ENCODE measurements at regions not wholly inside any gene's neighbourhood (a gene's known extent, or its start where the extent isn't known, plus 50 kb on each side); places are given as distances from the start of the nearest gene placed in this dataset.
"Not testable (repeated sequence)": the region's sequence is repeated elsewhere in the genome, so short reads cannot be mapped to it uniquely, and the experiment has no call there.

GRCh38 chr1:83239568-83239967, 759.4 kb downstream of the TTLL7 start:
- not testable (repeated sequence) for DNase-seq (ENCODE audit: low read depth)

- not testable (repeated sequence) for DNase-seq (ENCODE audit: low read depth)
Observed at GRCh38 chr1:83238654-83239053, 760.3 kb downstream of the TTLL7 start.

DNA sequence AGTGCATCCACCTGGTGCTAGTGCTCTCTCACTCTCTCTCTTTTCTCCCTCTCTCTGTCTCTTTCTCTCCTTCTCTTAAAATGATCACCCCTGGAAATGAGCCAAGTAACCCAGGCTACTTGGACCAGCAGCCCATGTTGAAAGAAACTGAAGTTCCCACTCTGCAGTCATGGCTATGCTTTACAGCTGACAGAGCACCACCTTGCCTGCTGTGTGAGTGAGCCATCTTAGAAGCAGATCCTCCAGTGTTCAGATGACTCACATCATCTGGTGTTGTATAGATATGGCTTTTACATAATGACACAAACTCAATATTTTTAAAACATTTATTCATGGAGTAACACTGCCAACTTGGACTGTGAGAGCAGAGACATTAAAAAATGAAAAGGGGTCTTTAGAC, 779.1 kb downstream of the TTLL7 start:
- DNase-seq (ENCODE audit: low read depth), result not testable (repeated sequence)

GRCh38 chr1:83218036-83218716, 780.8 kb downstream of the TTLL7 start:
- DNase-seq (ENCODE audit: low read depth), result not testable (repeated sequence)

- DNase-seq (ENCODE audit: low read depth), result not testable (repeated sequence)
Observed at GRCh38 chr1:83214317-83214716, 784.6 kb downstream of the TTLL7 start.

DNA sequence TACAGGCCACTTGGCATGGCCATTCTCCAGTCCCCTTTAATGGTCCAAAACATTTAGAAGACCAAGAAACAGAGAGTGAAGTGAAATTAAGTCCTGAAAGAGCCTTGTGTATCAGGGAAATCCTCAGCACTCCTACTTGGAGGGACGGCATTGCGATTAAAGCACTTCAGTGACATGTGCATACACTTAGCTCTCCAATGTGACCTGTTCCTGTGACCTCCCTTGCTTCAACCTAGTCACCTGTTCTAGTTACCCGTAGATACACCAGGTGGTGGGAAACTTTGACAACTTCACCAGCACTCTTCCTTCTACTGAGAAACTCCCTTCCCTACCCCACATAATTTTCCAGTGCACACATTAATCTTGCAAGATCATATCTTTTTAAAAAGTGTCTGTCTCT, 785.3 kb downstream of the TTLL7 start:
- DNase-seq (ENCODE audit: low read depth), result not testable (repeated sequence)

DNA sequence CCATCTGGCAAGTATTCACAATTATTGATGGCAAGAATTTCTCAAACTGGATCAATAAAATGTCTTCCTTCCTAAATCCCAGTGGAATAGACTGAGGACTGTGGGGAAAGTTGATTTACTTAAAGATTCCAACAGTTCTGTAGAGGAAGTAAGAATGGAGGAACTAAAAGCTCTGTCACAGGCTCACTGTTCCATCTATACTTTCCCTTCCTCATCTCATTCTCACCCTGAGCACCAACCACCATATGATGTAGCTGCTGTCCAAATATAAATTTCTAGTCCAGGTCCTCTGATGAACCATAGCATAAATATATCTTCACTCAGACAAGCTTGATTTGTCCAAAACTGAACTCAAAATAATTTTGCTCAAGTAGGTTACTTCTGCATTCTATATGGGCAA, 786.9 kb downstream of the TTLL7 start:
- DNase-seq (ENCODE audit: low read depth), result not testable (repeated sequence)

GRCh38 chr1:83208540-83208939, 790.4 kb downstream of the TTLL7 start:
- DNase-seq (ENCODE audit: low read depth), result not testable (repeated sequence)

GRCh38 chr1:83194610-83195009, 804.3 kb downstream of the TTLL7 start:
- DNase-seq (ENCODE audit: low read depth), result not testable (repeated sequence)

DNA sequence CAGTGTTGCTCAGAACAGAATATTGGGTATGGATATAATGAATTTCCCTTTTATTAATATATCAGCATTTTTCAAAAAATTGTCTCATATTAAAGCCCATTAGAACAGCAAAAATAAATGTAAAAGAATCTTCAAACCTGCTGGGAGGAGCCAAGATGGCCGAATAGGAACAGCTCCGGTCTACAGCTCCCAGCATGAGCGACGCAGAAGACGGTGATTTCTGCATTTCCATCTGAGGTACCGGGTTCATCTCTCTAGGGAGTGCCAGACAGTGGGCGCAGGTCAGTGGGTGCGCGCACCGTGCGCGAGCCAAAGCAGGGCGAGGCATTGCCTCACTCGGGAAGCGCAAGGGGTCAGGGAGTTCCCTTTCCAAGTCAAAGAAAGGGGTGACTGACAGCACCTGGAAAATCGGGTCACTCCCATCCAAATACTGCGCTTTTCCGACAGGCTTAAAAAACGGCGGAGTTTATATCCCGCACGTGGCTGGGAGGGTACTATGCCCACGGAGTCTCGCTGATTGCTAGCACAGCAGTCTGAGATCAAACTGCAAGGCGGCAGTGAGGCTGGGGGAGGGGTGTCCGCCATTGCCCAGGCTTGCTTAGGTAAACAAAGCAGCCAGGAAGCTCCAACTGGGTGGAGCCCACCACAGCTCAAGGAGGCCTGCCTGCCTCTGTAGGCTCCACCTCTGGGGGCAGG, 816.8 kb downstream of the TTLL7 start:
- DNase-seq (ENCODE audit: low read depth), result not testable (repeated sequence)

DNA sequence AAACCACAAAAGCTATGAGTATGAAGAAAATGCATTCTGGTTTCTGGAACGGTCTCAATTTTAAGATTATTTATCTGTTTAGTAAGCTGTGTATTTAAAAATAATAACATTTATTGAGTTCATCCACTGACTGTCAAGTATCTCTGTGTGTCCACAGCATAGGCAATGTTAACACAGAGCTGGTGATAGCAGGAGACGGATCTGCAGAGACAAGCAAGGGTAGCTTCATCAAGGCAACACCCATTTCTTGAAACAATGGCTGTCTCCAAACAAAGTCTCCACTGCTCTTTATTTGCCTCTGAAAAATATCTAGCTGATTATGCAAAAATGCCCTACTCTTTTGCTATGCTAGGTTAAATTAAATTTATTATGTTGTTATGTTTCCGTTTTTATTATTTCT, 818.3 kb downstream of the TTLL7 start:
- DNase-seq (ENCODE audit: low read depth), result not testable (repeated sequence)

GRCh38 chr1:83167634-83168033, 831.3 kb downstream of the TTLL7 start:
- not testable (repeated sequence) for DNase-seq (ENCODE audit: low read depth)

DNA sequence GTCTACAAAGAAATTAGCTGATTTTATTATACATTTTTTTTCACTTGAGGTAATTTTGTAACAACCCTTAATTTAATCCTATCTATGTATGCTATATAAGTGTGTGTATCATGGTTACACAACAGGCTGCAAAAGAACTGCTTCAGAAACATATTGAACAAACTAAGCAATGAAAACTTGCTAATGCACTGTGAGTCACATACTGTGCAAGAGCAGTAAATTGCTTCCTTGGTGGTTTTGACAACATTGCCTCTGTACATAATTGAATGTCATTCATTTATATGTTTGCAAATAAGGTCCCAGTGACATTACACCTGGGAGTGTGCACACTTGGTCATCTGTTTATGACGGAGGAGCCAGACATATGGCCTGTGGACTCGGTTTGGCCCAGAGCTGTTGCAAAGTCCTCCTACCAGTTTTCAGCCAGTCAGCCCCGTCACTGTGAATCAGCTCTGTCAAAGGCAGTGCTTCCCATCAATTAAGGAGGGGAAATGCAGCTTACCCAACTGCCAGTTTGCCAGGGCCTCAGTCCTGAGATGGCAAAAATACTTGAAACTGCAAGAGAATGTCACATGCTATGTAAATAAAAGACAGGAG, 835.0 kb downstream of the TTLL7 start:
- peak; percentile 4 for DNase-seq (ENCODE audit: low read depth)

DNA sequence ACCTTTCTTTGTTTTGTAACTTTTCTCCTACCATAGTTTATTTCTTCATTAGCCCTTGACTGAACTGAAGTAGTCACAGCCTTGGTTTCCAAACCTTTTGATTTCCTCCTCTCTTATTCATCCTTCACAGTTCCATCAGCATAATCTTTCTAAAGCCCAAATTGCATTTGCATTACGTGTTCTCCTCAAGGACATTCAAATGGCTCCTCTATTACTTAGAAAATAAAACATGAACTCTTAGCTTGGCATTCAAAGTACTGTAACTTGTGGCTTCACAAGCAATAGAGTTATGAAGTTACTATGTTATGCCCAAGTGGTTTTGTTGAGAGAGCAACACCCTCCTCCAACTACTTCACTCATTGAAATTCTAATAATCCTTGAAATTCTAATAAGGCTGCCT, 840.0 kb downstream of the TTLL7 start:
- not testable (repeated sequence) for DNase-seq (ENCODE audit: low read depth)

- not testable (repeated sequence) for DNase-seq (ENCODE audit: low read depth)
Observed at GRCh38 chr1:83154306-83154705, 844.6 kb downstream of the TTLL7 start.

DNA sequence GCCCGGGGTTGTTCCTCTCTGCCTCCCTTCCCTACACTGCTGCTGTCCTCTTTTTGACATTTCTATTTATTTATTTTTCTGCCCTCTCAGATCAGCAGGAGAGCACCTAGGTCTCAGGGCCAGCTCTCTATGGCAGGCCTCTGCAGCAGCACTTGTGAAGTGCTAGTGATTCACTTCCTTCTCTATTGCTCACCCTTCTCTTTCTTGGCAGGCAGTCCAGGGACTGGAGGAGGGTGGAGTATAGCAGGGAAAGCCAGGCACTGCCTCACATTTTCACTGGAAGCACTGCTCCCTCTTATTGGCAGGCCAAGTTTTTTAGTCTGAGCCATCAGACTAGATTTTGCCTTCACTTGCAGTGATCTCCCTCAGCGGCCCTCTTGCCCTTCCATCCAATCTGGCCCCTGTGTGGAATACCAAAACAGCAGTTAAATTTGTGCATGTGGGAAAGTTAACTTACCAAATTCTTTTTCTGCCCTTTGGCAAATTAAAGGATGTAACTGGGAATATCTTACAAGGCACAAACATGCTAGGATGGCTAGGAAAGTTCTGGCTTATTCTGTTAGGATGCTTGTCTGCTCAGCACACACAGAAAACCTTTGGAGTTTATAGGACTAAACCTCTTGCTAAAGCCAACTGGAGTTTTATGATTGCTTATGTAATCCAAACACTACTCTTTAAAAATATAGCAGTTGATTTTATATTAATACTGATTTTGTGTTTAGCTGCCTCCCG, 847.6 kb downstream of the TTLL7 start:
- DNase-seq (ENCODE audit: low read depth), result peak; percentile 45

- not testable (repeated sequence) for DNase-seq (ENCODE audit: low read depth)
Observed at GRCh38 chr1:83150479-83150878, 848.5 kb downstream of the TTLL7 start.

GRCh38 chr1:83145820-83146219, 853.1 kb downstream of the TTLL7 start:
- not testable (repeated sequence) for DNase-seq (ENCODE audit: low read depth)

DNA sequence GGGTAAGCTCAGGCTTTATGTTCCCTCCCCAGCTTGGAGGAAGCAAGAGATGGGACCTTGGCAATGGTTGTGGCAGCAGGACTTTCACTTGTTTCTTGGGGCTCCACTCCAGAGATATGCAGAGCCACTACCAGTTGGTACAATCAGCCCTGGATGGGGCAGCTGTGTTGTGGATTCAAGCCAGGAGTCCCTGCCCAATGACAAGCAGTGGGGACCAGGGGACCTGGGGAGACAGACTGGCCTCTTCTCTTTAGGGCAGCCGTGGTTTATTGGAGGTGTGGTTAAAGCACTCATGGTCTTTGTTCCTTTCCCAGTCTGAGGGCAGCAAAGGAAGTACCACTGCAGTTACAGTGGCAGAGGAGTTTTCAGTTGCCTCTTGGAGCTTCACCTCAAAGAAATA, 856.1 kb downstream of the TTLL7 start:
- not testable (repeated sequence) for DNase-seq (ENCODE audit: low read depth)

- DNase-seq (ENCODE audit: low read depth), result not testable (repeated sequence)
Observed at GRCh38 chr1:83135524-83136157, 863.3 kb downstream of the TTLL7 start.

DNA sequence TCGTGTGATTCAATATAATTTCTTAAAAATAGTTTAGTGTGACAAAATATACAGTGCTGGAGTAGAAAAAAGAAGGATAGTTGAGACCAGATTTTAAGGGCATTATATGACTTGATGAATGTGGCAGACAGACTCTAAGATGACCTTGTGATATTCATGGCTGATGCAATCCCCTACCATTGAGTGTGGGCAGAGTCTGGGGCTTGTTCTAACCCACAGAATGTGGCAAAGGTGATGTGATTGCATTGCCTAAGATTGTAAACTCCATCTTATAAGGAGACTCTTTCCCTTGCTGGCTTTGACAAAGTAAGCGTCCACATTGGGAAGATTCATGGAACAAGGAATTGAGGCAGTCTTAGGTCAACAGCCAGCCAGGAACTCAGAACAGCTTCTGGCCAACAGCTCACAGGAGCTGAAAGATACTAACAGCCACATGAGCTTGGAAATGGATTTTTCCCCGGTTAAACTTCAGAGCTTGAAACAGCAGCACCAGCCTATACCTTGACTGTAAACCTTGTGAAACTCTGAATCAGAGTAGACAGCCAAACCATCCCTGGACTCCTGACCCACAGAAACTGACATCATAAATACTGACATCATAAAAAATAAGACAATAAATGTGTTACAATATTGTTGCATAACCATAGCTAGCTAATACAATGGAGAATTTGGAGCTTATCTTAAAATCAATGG, 864.5 kb downstream of the TTLL7 start:
- DNase-seq (ENCODE audit: low read depth), result not testable (repeated sequence)

Measured in RPMI7951 (cell line).